GM12878 (cell line): ENCODE measurements at regions not wholly inside any gene's neighbourhood (a gene's known extent, or its start where the extent isn't known, plus 50 kb on each side); places are given as distances from the start of the nearest gene placed in this dataset.

Experiments
- ATAC-seq: fragments of 200-7000 bp; cut with Tn5 transposase; 3 replicates; pipeline ENCODE4 v1.9.1; 2020; ENCODE audit warnings: mild to moderate bottlenecking, moderate library complexity
- BruUV-seq: library from RNA; stranded (reverse); fragments of 400-500 nt; replicated peaks from 2 replicates; lab custom pipeline; 2021; lab: Mats Ljungman, UMichigan
- CTCF ChIA-PET: fragments of 300-600 bp; sonication (Branson Sonifier 250); formaldehyde crosslinking; extraction: SDS; loops from one replicate; lab custom pipeline; 2021; ENCODE audit warnings: inconsistent platforms; lab: Yijun Ruan, JAX
- POLR2A ChIA-PET: fragments of 350-600 bp; formaldehyde crosslinking; extraction: SDS; loops from one replicate; lab custom pipeline; 2021; ENCODE audit warnings: inconsistent platforms; lab: Charles Lee
- RAD21 ChIA-PET: fragments of 300-600 bp; sonication (Branson Sonifier 250); formaldehyde crosslinking; loops from one replicate; lab custom pipeline; 2023; ENCODE audit warnings: antibody characterized with exemption; ENCODE audit not compliant: unreplicated experiment; lab: Charles Lee
- SMC1A ChIA-PET: fragments of 300-600 bp; sonication (Branson Sonifier 250); formaldehyde crosslinking; loops from one replicate; lab custom pipeline; 2023; ENCODE audit not compliant: unreplicated experiment, uncharacterized antibody; lab: Charles Lee
- DNase-seq: peaks from one replicate; pipeline ENCODE4 v3.0.0-alpha.2; 2011; ENCODE audit warnings: low read depth, low spot score
- FAIRE-seq: peaks from 3 replicates; lab custom pipeline; 2011; peaks lifted over from hg19 to GRCh38; lab: Jason Lieb, UNC
- H2AFZ ChIP-seq: 2 replicates; pipeline ENCODE4 v1.6.0; 2011; ENCODE audit warnings: low read depth, low read length, control low read depth; ENCODE audit not compliant: control insufficient read depth
- H3K27ac ChIP-seq: 2 replicates; pipeline ENCODE4 v1.5.1; 2011; ENCODE audit warnings: control low read depth; ENCODE audit not compliant: control insufficient read depth, insufficient read depth
- H3K27me3 ChIP-seq, 2 experiments: replicated peaks in 1 of 2; 2 replicates each; pipeline versions ENCODE4 v1.6.0 to v1.6.1; 2011; ENCODE audit warnings: low read length in 1 of 2; ENCODE audit not compliant: control insufficient read depth in 2 of 2, insufficient read depth in 2 of 2
- H3K36me3 ChIP-seq, 2 experiments: 2 replicates each; pipeline ENCODE4 v1.5.1; 2011; ENCODE audit warnings: low read length in 1 of 2; ENCODE audit not compliant: control insufficient read depth in 2 of 2, insufficient read depth in 2 of 2
- H3K4me1 ChIP-seq: 2 replicates; pipeline ENCODE4 v1.6.1; 2011; ENCODE audit warnings: mild to moderate bottlenecking, low read length, moderate library complexity, mixed read lengths; ENCODE audit not compliant: control insufficient read depth, insufficient read depth
- H3K4me2 ChIP-seq: 2 replicates; pipeline ENCODE4 v1.6.0; 2011; ENCODE audit warnings: control low read depth; ENCODE audit not compliant: control insufficient read depth, insufficient read depth
- H3K4me3 ChIP-seq: fragments of 200-600 bp; sonication (generic); 2 replicates; pipeline ENCODE4 v1.5.1; 2016
- H3K79me2 ChIP-seq: 2 replicates; pipeline ENCODE4 v1.6.0; 2011; ENCODE audit warnings: low read length; ENCODE audit not compliant: control insufficient read depth, insufficient read depth
- H3K9ac ChIP-seq: 2 replicates; pipeline ENCODE4 v1.8.0; 2011; ENCODE audit warnings: low read length, control low read depth, mixed read lengths; ENCODE audit not compliant: control insufficient read depth, insufficient read depth
- H3K9me3 ChIP-seq: replicated peaks from 3 replicates; pipeline ENCODE4 v1.5.1; 2011; ENCODE audit warnings: mild to moderate bottlenecking, low read length; ENCODE audit not compliant: control insufficient read depth, insufficient read depth
- H4K20me1 ChIP-seq: 2 replicates; pipeline ENCODE4 v1.6.0; 2011; ENCODE audit not compliant: control insufficient read depth, insufficient read depth
- CHD1 ChIP-seq: IDR thresholded peaks from 2 replicates; pipeline ENCODE4 v1.6.1; 2012; ENCODE audit warnings: low read depth, low read length, improper control_type of control experiment
- CHD4 ChIP-seq: fragments of 200-600 bp; sonication (generic); IDR thresholded peaks from 2 replicates; pipeline ENCODE4 v1.6.1; 2016; ENCODE audit warnings: mild to moderate bottlenecking
- FOS ChIP-seq: IDR thresholded peaks from 3 replicates; pipeline ENCODE4 v1.6.1; 2011; ENCODE audit warnings: borderline replicate concordance; ENCODE audit not compliant: insufficient read length; ENCODE audit errors: extremely low read depth
- HDAC2 ChIP-seq: fragments of 200-600 bp; sonication (generic); IDR thresholded peaks from 2 replicates; pipeline ENCODE4 v1.6.1; 2017
- MYC ChIP-seq: IDR thresholded peaks from 2 replicates; pipeline ENCODE4 v1.6.1; 2011; ENCODE audit warnings: mild to moderate bottlenecking, low read length, moderate library complexity, inconsistent platforms; ENCODE audit not compliant: insufficient read depth, insufficient replicate concordance, insufficient read length, severe bottlenecking
- NBN ChIP-seq: fragments of 450-650 bp; IDR thresholded peaks from 2 replicates; pipeline ENCODE4 v1.6.1; 2016
- NFYB ChIP-seq: IDR thresholded peaks from 2 replicates; pipeline ENCODE4 v1.6.1; 2011; ENCODE audit warnings: low read depth, mild to moderate bottlenecking, low read length, improper control_type of control experiment, moderate library complexity; ENCODE audit not compliant: insufficient read depth
- NRF1 ChIP-seq: conservative IDR thresholded peaks from 2 replicates; pipeline ENCODE4 v1.6.1; 2011; ENCODE audit warnings: mild to moderate bottlenecking, low read depth, low read length, improper control_type of control experiment
- SMAD1 ChIP-seq: fragments of 450-650 bp; IDR thresholded peaks from 2 replicates; pipeline ENCODE4 v1.6.1; 2018; ENCODE audit warnings: mild to moderate bottlenecking, low read depth; ENCODE audit not compliant: partially characterized antibody
- SP1 ChIP-seq: IDR thresholded peaks from one replicate; pipeline ENCODE4 v1.6.1; 2011; ENCODE audit warnings: low read depth, low read length
- WGBS: methylation state at CpG from one replicate; pipeline ENCODE4 v1.1.6; 2016; ENCODE audit warnings: low lambda C conversion rate; ENCODE audit not compliant: insufficient replicate concordance, insufficient coverage; ENCODE audit errors: missing lambda C conversion rate; 5-methylcytosine and 5-hydroxymethylcytosine counted together
- in situ Hi-C: fragments of 300-500 bp; cut with MboI; formaldehyde crosslinking; loops from 9 replicates; pipeline ENCODE4 v1.14.3; 2018; ENCODE audit warnings: mixed read lengths
- intact Hi-C: fragments of 100-400 bp; cut with micrococcal nuclease; formaldehyde crosslinking; loops from one replicate; pipeline ENCODE4 v1.14.2; 2022; ENCODE audit not compliant: unreplicated experiment
- TF ChIP-seq, protein P1 (sequence below): IDR thresholded peaks from 2 replicates; pipeline ENCODE4 v1.6.1; 2012; ENCODE audit warnings: low read length, inconsistent platforms
- TF ChIP-seq, protein P2 (sequence below): IDR thresholded peaks from 2 replicates; pipeline ENCODE4 v1.6.1; 2012; ENCODE audit warnings: mild to moderate bottlenecking, low read depth, low read length

DNA sequence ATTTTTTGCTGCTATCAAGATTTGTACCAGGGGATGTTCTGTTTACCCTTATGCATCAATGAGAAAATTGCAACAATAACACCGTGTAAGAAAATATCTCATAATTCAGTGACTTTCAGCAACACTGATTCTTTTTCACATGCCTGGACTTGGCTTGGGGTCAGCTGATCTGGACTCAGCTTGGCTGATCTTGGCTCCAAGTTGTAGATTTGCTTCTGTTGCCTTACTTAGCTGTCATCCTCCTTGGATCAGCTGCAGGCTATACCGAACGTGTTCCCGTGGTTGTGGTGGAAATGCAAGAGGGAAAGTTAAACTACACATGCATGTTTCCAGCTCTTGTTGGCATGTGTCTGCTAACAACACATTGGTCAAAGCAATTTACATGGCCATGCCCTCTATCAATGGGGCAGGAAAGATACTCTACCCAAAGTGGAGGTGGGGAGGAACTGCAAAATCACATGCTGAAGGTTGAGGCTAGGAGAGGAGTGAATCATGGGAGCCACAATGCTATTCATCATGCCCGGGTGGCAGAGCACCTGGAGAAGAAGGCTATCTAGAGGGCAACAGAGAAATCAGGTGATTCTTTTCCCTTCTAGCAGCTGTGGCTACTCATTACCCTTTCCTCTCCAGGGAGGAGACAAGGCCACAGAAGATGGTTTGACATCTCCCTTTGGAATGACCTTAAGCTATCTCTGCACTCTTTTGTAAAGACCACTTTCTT is 1276.3 kb upstream of the AUTS2 start:
- ChIA-PET CTCF (no interaction called here), RAD21 (no interaction called here), POLR2A (no interaction called here)
- Histone ChIP-seq H2AFZ (no peak overlapping the region), H3K79me2 (no peaks in the 10 kb centered on the region), H3K36me3 (no peaks in the 10 kb centered on the region), H4K20me1 (no peaks in the 10 kb centered on the region), H3K9me3 (no peaks in the 10 kb centered on the region), H3K4me2 (no peak overlapping the region)
- DNase-seq (no peak), ATAC-seq (no peak)
- no TSS peak for BruUV-seq
- TF ChIP-seq HDAC2 (no peak), CHD1 (no peak), NRF1 (no peak), SMAD1 (no peak), NBN (no peak), MYC (no peak), CHD4 (no peak), NFYB (no peak), FOS (no peak), SP1 (no peak)
- TF ChIP-seq, protein P1, sequence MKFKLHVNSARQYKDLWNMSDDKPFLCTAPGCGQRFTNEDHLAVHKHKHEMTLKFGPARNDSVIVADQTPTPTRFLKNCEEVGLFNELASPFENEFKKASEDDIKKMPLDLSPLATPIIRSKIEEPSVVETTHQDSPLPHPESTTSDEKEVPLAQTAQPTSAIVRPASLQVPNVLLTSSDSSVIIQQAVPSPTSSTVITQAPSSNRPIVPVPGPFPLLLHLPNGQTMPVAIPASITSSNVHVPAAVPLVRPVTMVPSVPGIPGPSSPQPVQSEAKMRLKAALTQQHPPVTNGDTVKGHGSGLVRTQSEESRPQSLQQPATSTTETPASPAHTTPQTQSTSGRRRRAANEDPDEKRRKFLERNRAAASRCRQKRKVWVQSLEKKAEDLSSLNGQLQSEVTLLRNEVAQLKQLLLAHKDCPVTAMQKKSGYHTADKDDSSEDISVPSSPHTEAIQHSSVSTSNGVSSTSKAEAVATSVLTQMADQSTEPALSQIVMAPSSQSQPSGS = no peak
- TF ChIP-seq, protein P2, sequence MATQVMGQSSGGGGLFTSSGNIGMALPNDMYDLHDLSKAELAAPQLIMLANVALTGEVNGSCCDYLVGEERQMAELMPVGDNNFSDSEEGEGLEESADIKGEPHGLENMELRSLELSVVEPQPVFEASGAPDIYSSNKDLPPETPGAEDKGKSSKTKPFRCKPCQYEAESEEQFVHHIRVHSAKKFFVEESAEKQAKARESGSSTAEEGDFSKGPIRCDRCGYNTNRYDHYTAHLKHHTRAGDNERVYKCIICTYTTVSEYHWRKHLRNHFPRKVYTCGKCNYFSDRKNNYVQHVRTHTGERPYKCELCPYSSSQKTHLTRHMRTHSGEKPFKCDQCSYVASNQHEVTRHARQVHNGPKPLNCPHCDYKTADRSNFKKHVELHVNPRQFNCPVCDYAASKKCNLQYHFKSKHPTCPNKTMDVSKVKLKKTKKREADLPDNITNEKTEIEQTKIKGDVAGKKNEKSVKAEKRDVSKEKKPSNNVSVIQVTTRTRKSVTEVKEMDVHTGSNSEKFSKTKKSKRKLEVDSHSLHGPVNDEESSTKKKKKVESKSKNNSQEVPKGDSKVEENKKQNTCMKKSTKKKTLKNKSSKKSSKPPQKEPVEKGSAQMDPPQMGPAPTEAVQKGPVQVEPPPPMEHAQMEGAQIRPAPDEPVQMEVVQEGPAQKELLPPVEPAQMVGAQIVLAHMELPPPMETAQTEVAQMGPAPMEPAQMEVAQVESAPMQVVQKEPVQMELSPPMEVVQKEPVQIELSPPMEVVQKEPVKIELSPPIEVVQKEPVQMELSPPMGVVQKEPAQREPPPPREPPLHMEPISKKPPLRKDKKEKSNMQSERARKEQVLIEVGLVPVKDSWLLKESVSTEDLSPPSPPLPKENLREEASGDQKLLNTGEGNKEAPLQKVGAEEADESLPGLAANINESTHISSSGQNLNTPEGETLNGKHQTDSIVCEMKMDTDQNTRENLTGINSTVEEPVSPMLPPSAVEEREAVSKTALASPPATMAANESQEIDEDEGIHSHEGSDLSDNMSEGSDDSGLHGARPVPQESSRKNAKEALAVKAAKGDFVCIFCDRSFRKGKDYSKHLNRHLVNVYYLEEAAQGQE = no peak
- TF ChIP-seq, all 136 proteins: peak for 0
- 46% methylated on average over 5 of the region's 5 CpGs for WGBS
- Histone ChIP-seq H3K27ac (no peak overlapping the region), H3K4me1 (no peaks in the 10 kb centered on the region), H3K27me3 (no peaks in the 10 kb centered on the region), H3K4me3 (no peak overlapping the region), H3K9ac (no peak overlapping the region)
- SMC1A ChIA-PET = no interaction called here
- in situ Hi-C loops (no loop called here), intact Hi-C loops (no loop called here)
- no peak for FAIRE-seq
